ENCODE measurements at regions not wholly inside any gene's neighbourhood (a gene's known extent, or its start where the extent isn't known, plus 50 kb on each side); places are given as distances from the start of the nearest gene placed in this dataset.
"Not testable (repeated sequence)": the region's sequence is repeated elsewhere in the genome, so short reads cannot be mapped to it uniquely, and the experiment has no call there.

DNA sequence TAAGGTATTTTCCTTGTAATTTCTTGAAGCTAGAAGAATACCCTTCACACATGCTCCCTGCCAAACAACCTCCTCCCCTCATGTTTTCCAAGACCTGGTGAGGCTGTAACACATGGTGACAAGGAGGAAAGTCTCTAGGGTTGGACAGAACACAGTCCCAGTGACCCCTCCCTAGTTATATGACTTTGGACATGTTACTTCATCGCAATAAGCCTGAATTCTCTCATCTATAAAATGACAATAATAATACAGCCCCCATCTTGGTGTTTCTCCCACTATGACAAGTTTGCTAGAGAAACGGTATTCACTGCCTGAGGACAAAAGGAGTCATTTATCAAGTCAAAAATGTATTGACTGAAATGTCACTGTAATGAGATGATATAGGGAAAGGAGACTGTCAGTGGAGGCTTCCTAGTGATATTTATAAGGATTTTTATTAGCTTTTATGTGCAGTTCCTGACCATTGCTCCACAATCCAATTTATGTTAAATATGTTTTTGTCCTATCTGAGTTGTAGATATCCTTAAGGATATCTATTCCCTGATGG, 464.4 kb downstream of the SUCLG1 start:
- Histone ChIP-seq H3K36me3 (ENCODE audit: control insufficient read depth in 1 of 2, insufficient read depth in 2 of 2, low read length in 2 of 2) (no peaks in the 10 kb centered on the region), H3K9me3 (ENCODE audit: control insufficient read depth in 1 of 2, low read length in 2 of 2) (peaks cover 0 to 3% of the 10 kb centered on the region in 2 donors), H3K4me3 (ENCODE audit: low read depth in 1 of 2, low read length in 2 of 2) (no peak overlapping the region), H3K27ac (ENCODE audit: low read length) (no peak overlapping the region), H3K4me1 (ENCODE audit: control insufficient read depth in 1 of 2, insufficient read depth in 2 of 2, low read length in 2 of 2) (no peaks in the 10 kb centered on the region), H3K27me3 (ENCODE audit: low read depth, low read length) (no peaks in the 10 kb centered on the region)

DNA sequence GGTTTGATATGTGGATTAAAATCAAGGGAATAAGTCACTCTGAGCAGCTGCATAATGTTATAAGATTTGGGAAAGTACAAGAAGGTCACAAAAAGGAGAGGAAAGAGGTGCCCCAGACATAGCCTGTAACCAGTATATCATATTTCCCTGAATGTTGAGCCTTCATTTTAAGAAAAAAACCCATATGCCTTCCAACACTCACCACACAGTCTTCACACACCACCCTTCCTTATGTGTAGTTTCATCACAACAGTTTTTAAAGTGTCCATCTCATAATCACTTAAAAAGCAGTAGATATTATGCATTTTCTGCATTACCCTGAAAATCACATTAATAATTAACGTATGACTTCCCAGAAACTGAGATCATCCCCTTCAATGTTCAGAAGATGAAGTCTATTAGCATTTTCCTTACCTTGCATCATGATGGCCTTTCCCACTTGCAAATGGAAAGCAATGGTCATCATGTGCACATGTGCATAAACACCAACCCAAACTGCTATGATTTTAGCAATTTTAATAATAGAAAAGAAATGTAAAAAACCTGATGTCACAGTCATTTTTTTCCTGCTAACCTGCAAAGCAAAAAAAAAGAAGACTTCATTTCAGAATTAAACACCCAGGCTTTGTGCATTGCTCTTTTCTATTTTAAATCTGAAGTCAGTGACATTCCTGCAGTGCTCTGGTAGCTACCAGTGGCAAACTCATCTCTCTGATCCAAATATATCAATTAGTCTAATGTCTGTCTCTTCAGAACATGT, 465.0 kb downstream of the SUCLG1 start:
- H3K36me3 ChIP-seq (ENCODE audit: control insufficient read depth in 1 of 2, insufficient read depth in 2 of 2, low read length in 2 of 2) = no peaks in the 10 kb centered on the region
- H3K27me3 ChIP-seq (ENCODE audit: low read depth, low read length) = no peaks in the 10 kb centered on the region
- peaks cover 0 to 4% of the 10 kb centered on the region in 2 donors for H3K9me3 ChIP-seq (ENCODE audit: control insufficient read depth in 1 of 2, low read length in 2 of 2)
- H3K27ac ChIP-seq (ENCODE audit: low read length) = no peak overlapping the region
- no peak overlapping the region for H3K4me3 ChIP-seq (ENCODE audit: low read depth in 1 of 2, low read length in 2 of 2)
- H3K4me1 ChIP-seq (ENCODE audit: control insufficient read depth in 1 of 2, insufficient read depth in 2 of 2, low read length in 2 of 2) = no peaks in the 10 kb centered on the region

DNA sequence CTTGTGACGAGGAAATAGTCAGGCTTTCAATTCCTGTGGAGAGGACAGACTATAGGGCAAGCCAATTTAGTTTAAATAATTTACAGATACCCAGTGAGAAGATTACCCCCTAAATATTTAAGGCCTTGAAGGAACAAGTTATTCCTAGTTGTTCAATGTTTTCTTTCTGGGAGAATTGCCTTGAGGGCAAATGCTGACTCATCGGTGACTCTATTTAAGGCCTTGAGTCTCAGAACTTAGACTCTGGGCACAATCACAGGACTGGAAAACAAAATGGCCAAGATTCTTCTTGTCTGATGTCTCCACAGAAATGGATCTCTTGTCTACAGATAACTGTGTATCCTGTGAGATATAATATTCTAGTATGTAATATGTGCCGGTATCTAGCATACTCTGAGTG, 467.1 kb downstream of the SUCLG1 start:
- Histone ChIP-seq H3K4me3 (ENCODE audit: low read depth in 1 of 2, low read length in 2 of 2) (no peak overlapping the region), H3K27ac (ENCODE audit: low read length) (no peak overlapping the region), H3K4me1 (ENCODE audit: control insufficient read depth in 1 of 2, insufficient read depth in 2 of 2, low read length in 2 of 2) (no peaks in the 10 kb centered on the region), H3K27me3 (ENCODE audit: low read depth, low read length) (no peaks in the 10 kb centered on the region), H3K9me3 (ENCODE audit: control insufficient read depth in 1 of 2, low read length in 2 of 2) (peaks cover 0 to 4% of the 10 kb centered on the region in 2 donors), H3K36me3 (ENCODE audit: control insufficient read depth in 1 of 2, insufficient read depth in 2 of 2, low read length in 2 of 2) (no peaks in the 10 kb centered on the region)

DNA sequence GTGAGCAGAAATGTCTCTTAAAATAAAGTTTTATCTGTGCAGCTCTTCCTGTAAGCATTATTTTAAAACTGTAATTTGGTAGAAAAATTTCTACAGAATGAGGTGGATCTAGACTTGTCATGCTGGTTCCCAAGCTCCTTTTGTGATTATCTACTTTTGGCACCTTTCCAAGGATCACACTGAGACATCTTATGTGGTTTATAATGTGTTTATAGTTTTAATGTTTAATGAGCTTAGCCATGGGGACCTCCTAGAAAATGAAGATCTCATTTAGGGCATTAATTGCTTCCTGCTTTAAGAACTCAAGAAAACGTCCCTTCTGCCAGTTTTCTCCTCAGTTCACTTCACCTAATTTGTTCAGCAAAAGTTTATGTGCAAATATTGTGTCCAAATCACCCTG, 468.4 kb downstream of the SUCLG1 start:
- Histone ChIP-seq H3K36me3 (ENCODE audit: control insufficient read depth in 1 of 2, insufficient read depth in 2 of 2, low read length in 2 of 2) (no peaks in the 10 kb centered on the region), H3K9me3 (ENCODE audit: control insufficient read depth in 1 of 2, low read length in 2 of 2) (peaks cover 0 to 4% of the 10 kb centered on the region in 2 donors), H3K27me3 (ENCODE audit: low read depth, low read length) (no peaks in the 10 kb centered on the region), H3K4me3 (ENCODE audit: low read depth in 1 of 2, low read length in 2 of 2) (no peak overlapping the region), H3K4me1 (ENCODE audit: control insufficient read depth in 1 of 2, insufficient read depth in 2 of 2, low read length in 2 of 2) (no peaks in the 10 kb centered on the region), H3K27ac (ENCODE audit: low read length) (no peak overlapping the region)

DNA sequence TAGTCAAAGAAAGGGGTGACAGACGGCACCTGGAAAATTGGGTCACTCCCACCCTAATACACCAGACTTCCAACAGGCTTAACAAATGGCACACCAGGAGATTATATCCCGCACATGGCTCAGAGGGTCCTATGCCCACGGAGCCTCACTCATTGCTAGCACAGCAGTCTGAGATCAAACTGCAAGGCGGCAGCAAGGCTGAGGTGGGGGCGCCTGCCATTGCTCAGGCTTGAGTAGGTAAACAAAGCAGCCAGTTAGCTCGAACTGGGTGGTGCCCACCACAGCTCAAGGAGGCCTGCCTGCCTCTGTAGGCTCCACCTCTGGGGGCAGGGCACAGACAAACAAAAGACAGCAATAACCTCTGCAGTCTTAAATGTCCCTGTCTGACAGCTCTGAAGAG, 482.5 kb downstream of the SUCLG1 start:
- not testable (repeated sequence) for H3K27me3 ChIP-seq (ENCODE audit: low read depth, low read length); H3K27ac ChIP-seq (ENCODE audit: low read length); H3K4me1 ChIP-seq (ENCODE audit: control insufficient read depth in 1 of 2, insufficient read depth in 2 of 2, low read length in 2 of 2); H3K4me3 ChIP-seq (ENCODE audit: low read depth in 1 of 2, low read length in 2 of 2); H3K36me3 ChIP-seq (ENCODE audit: control insufficient read depth in 1 of 2, insufficient read depth in 2 of 2, low read length in 2 of 2); H3K9me3 ChIP-seq (ENCODE audit: control insufficient read depth in 1 of 2, low read length in 2 of 2)

DNA sequence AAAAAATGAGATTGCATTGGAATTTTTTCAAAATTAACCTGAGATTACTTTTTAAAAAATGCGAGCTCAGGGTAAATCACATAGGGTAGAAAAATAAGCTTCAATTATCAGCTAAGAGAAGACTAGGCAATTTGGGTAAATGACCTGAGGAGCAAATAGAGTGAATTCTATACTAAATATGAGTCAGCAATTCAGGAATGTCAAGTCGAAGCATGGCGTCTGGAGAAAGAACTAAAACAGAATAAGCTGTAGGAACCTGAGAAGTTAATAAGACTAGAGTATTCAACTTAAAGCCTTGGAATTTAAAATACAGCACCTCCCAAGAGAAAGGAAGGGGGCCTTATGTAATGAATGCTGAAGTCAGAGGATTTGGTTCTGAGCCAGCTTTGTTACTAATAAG, 487.0 kb downstream of the SUCLG1 start:
- Histone ChIP-seq H3K36me3 (ENCODE audit: control insufficient read depth in 1 of 2, insufficient read depth in 2 of 2, low read length in 2 of 2) (no peaks in the 10 kb centered on the region), H3K27me3 (ENCODE audit: low read depth, low read length) (no peaks in the 10 kb centered on the region), H3K27ac (ENCODE audit: low read length) (no peak overlapping the region), H3K4me1 (ENCODE audit: control insufficient read depth in 1 of 2, insufficient read depth in 2 of 2, low read length in 2 of 2) (no peaks in the 10 kb centered on the region), H3K4me3 (ENCODE audit: low read depth in 1 of 2, low read length in 2 of 2) (no peak overlapping the region), H3K9me3 (ENCODE audit: control insufficient read depth in 1 of 2, low read length in 2 of 2) (peaks cover 0 to 9% of the 10 kb centered on the region in 2 donors)

DNA sequence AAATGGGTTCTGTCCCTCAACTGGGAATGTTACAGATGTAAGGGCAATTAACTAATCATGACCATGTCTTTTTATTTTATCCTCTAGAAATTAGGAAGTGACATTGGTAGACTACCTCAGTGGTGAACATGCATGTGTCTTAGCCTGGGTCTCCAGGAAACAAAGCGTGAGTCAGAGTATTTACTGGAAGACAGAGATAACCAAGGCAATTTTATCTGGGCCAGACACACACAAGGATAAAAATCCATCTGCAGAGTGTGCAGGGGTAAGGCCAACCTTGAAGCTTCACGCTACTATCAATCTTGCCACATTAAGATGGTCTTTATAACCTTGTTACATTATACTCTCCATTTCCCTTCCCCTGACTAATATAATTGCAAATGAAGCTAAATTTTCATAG, 487.5 kb downstream of the SUCLG1 start:
- Histone ChIP-seq H3K4me1 (ENCODE audit: control insufficient read depth in 1 of 2, insufficient read depth in 2 of 2, low read length in 2 of 2) (no peaks in the 10 kb centered on the region), H3K9me3 (ENCODE audit: control insufficient read depth in 1 of 2, low read length in 2 of 2) (peaks cover 0 to 9% of the 10 kb centered on the region in 2 donors), H3K27me3 (ENCODE audit: low read depth, low read length) (no peaks in the 10 kb centered on the region), H3K4me3 (ENCODE audit: low read depth in 1 of 2, low read length in 2 of 2) (no peak overlapping the region), H3K27ac (ENCODE audit: low read length) (no peak overlapping the region), H3K36me3 (ENCODE audit: control insufficient read depth in 1 of 2, insufficient read depth in 2 of 2, low read length in 2 of 2) (no peaks in the 10 kb centered on the region)

DNA sequence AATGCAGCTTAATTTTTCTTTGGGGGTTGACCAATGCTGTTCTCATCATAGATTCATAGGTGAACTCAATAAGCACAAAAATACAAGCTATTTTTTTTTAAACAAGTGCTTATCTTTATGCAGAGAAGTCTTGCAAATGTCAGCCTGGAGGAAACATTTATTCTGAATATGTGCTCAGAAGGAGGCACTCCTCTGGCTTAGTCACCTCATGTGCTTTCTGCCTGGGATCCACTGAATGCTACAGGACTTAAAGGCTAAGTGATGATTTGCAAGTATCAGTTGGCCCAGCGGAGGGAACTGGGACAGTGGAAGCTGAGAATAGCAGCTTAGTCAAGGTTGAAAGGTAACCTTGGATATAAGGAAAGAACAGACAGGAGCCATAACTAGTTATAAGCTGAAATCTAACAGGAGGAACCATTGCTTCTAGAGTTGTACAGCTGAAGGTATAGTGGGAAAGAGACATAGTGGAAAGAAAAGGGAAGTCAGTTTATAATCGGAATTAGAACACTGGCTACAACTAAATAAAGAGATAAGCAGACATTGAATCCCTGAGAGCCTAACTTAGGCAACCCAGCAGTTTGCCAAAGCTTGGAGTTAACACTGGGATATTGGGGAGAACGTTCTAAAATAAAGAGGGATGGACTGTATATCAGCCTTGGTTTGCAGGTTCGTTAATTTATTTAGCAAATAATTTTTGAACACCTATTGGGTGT, 488.7 kb downstream of the SUCLG1 start:
- Histone ChIP-seq H3K36me3 (ENCODE audit: control insufficient read depth in 1 of 2, insufficient read depth in 2 of 2, low read length in 2 of 2) (no peaks in the 10 kb centered on the region), H3K27ac (ENCODE audit: low read length) (no peak overlapping the region), H3K4me3 (ENCODE audit: low read depth in 1 of 2, low read length in 2 of 2) (no peak overlapping the region), H3K9me3 (ENCODE audit: control insufficient read depth in 1 of 2, low read length in 2 of 2) (no peaks in the 10 kb centered on the region), H3K4me1 (ENCODE audit: control insufficient read depth in 1 of 2, insufficient read depth in 2 of 2, low read length in 2 of 2) (no peaks in the 10 kb centered on the region), H3K27me3 (ENCODE audit: low read depth, low read length) (no peaks in the 10 kb centered on the region)

DNA sequence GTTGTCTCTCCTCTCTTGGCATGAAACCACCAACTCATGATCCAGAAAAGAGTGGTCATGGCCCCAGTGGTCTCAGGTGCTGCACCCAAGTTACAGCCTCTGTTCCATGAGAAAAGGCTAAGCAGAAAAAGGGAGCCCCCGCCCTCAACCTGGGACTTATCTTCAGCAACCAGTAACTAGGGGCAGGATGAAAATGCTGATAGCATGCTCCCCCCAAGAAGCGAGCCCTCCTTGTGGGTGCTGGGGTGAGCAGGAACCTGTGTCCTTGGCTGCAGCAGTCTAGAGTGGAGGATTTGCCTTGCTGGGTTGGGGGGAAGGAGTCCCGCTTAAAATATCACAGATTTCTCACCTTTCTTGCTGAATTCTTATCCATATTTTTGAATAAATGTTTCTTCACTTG, 490.0 kb downstream of the SUCLG1 start:
- Histone ChIP-seq H3K4me1 (ENCODE audit: control insufficient read depth in 1 of 2, insufficient read depth in 2 of 2, low read length in 2 of 2) (no peaks in the 10 kb centered on the region), H3K9me3 (ENCODE audit: control insufficient read depth in 1 of 2, low read length in 2 of 2) (no peaks in the 10 kb centered on the region), H3K4me3 (ENCODE audit: low read depth in 1 of 2, low read length in 2 of 2) (no peak overlapping the region), H3K27me3 (ENCODE audit: low read depth, low read length) (no peaks in the 10 kb centered on the region), H3K36me3 (ENCODE audit: control insufficient read depth in 1 of 2, insufficient read depth in 2 of 2, low read length in 2 of 2) (no peaks in the 10 kb centered on the region), H3K27ac (ENCODE audit: low read length) (no peak overlapping the region)

DNA sequence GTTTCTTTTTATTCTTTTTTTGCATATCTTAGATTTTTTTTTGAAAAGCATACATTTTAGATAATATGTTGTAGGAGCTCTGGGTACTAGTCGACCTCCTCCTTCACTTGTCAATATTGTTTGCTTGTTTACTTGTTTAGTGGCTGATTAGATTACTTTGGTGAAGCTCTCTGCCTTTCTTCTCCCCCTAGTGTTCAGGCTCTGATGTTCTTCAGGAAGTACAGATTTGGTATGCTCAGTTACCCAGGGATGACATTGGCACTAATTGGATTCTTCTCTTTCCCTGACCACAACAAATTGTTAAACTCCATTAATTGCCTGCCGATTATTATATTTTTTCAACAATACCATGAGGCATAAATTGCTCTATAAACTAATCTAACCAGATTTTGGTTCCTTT, 491.2 kb downstream of the SUCLG1 start:
- H3K36me3 ChIP-seq (ENCODE audit: control insufficient read depth in 1 of 2, insufficient read depth in 2 of 2, low read length in 2 of 2) = no peaks in the 10 kb centered on the region
- no peaks in the 10 kb centered on the region for H3K27me3 ChIP-seq (ENCODE audit: low read depth, low read length)
- no peaks in the 10 kb centered on the region for H3K4me1 ChIP-seq (ENCODE audit: control insufficient read depth in 1 of 2, insufficient read depth in 2 of 2, low read length in 2 of 2)
- no peak overlapping the region for H3K4me3 ChIP-seq (ENCODE audit: low read depth in 1 of 2, low read length in 2 of 2)
- no peaks in the 10 kb centered on the region for H3K9me3 ChIP-seq (ENCODE audit: control insufficient read depth in 1 of 2, low read length in 2 of 2)
- H3K27ac ChIP-seq (ENCODE audit: low read length) = no peak overlapping the region

DNA sequence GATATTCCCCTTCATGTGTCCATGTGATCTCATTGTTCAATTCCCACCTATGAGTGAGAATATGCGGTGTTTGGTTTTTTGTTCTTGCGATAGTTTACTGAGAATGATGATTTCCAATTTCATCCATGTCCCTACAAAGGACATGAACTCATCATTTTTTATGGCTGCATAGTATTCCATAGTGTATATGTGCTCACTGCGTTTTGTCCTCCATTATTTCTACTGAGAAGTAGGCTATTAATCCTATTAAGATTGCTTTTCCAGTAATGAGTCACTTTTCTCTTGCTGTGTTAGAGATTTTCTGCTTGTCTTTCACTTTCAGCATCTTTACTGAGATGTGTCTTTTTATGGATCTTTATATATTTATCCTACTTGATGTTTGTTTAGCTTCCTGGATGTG, 492.1 kb downstream of the SUCLG1 start:
- H3K36me3 ChIP-seq (ENCODE audit: control insufficient read depth in 1 of 2, insufficient read depth in 2 of 2, low read length in 2 of 2); H3K27me3 ChIP-seq (ENCODE audit: low read depth, low read length); H3K4me1 ChIP-seq (ENCODE audit: control insufficient read depth in 1 of 2, insufficient read depth in 2 of 2, low read length in 2 of 2); H3K27ac ChIP-seq (ENCODE audit: low read length); H3K9me3 ChIP-seq (ENCODE audit: control insufficient read depth in 1 of 2, low read length in 2 of 2); H3K4me3 ChIP-seq (ENCODE audit: low read depth in 1 of 2, low read length in 2 of 2): not testable (repeated sequence)

Data from muscle layer of duodenum (tissue), 2 donors.